ENCODE measurements at regions not wholly inside any gene's neighbourhood (a gene's known extent, or its start where the extent isn't known, plus 50 kb on each side); places are given as distances from the start of the nearest gene placed in this dataset.

DNA sequence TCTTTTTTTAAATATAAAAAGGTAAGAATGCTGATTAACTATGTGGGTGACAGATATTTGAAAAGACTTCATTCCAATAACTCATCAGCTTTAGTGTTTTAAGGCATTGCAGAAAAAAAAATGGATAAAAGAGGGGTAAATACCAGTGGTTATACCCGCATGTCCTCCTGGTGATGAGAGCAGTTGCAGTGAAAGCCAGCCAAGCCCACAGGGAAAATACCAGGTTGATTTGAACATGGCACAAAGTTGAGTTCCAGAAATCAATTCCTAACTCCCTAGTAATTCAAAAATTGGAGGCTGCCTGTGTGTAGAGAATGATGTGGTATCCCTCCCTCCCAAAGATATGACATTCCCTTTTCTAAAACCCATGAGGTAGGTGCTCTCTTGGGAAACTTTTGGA, 453.2 kb upstream of the SOX9 start:
- TF ChIP-seq CTCF (IDR thresholded peaks at IDR 0.05) (no peak), POLR2A (IDR thresholded peaks at IDR 0.05) (no peak), POLR2AphosphoS5 (IDR thresholded peaks at IDR 0.05) (no peak)
